DOHH2 (cell line): ENCODE measurements at regions not wholly inside any gene's neighbourhood (a gene's known extent, or its start where the extent isn't known, plus 50 kb on each side); places are given as distances from the start of the nearest gene placed in this dataset.

Experiments
- H3F3A ChIP-seq: fragments of 200-600 bp; sonication (generic), shearing (Covaris generic); 2 replicates; pipeline ENCODE4 v1.6.0; 2016; ENCODE audit warnings: antibody characterized with exemption, mild to moderate bottlenecking; ENCODE audit not compliant: control insufficient read depth, insufficient read depth
- H3K27ac ChIP-seq: fragments of 200-600 bp; sonication (generic); 2 replicates; pipeline ENCODE4 v1.5.1; 2014; ENCODE audit warnings: low read depth, mild to moderate bottlenecking, low read length, moderate library complexity
- H3K27me3 ChIP-seq: fragments of 200-600 bp; sonication (generic); 2 replicates; pipeline ENCODE4 v1.6.1; 2014; ENCODE audit warnings: mild to moderate bottlenecking, low read length, mixed read lengths; ENCODE audit not compliant: control insufficient read depth
- H3K36me3 ChIP-seq: fragments of 200-600 bp; sonication (generic); 2 replicates; pipeline ENCODE4 v1.6.1; 2014; ENCODE audit warnings: mild to moderate bottlenecking, low read length, moderate library complexity, mixed read lengths; ENCODE audit not compliant: control insufficient read depth
- H3K4me1 ChIP-seq: fragments of 200-600 bp; sonication (generic); 2 replicates; pipeline ENCODE4 v1.6.1; 2014; ENCODE audit warnings: mild to moderate bottlenecking, low read length, mixed read lengths; ENCODE audit not compliant: control insufficient read depth
- H3K4me2 ChIP-seq: fragments of 200-600 bp; sonication (generic); 2 replicates; pipeline ENCODE4 v1.6.0; 2014; ENCODE audit warnings: mild to moderate bottlenecking, low read length, moderate library complexity
- H3K4me3 ChIP-seq: fragments of 200-600 bp; sonication (generic); 2 replicates; pipeline ENCODE4 v1.5.1; 2014; ENCODE audit warnings: mild to moderate bottlenecking, low read length, mixed read lengths
- H3K79me2 ChIP-seq: fragments of 200-600 bp; sonication (generic); 2 replicates; pipeline ENCODE4 v1.6.1; 2014; ENCODE audit warnings: mild to moderate bottlenecking, low read length, mixed read lengths; ENCODE audit not compliant: control insufficient read depth
- H3K9me2 ChIP-seq: fragments of 200-600 bp; sonication (generic); replicated peaks from 2 replicates; pipeline ENCODE4 v1.6.1; 2014; ENCODE audit warnings: mild to moderate bottlenecking, low read length, mixed read lengths; ENCODE audit not compliant: control insufficient read depth
- H3K9me3 ChIP-seq: fragments of 200-600 bp; sonication (generic); 2 replicates; pipeline ENCODE4 v1.6.1; 2014; ENCODE audit warnings: antibody characterized with exemption, low read length, mixed read lengths; ENCODE audit not compliant: control insufficient read depth, insufficient read depth
- H4K20me1 ChIP-seq: fragments of 200-600 bp; sonication (generic); 2 replicates; pipeline ENCODE4 v1.6.0; 2014; ENCODE audit warnings: low read depth, mild to moderate bottlenecking, antibody characterized with exemption, low read length, moderate library complexity; ENCODE audit not compliant: control insufficient read depth, insufficient read depth
- CTCF ChIP-seq: fragments of 200-600 bp; sonication (generic); IDR thresholded peaks from one replicate; pipeline ENCODE4 v1.5.1; 2014; ENCODE audit warnings: antibody characterized with exemption, mild to moderate bottlenecking, low read depth, low read length; ENCODE audit not compliant: poor library complexity, severe bottlenecking
- EZH2phosphoT487 ChIP-seq: fragments of 200-600 bp; sonication (generic); IDR thresholded peaks from 2 replicates; pipeline ENCODE4 v1.6.1; 2017; ENCODE audit warnings: borderline replicate concordance, mild to moderate bottlenecking, antibody characterized with exemption, low read length, moderate library complexity, mixed read lengths

GRCh38 chr2:181318504-181319280 lies 138.5 kb upstream of the ITGA4 start:
- Histone ChIP-seq H3K4me2 (no peak overlapping the region), H3K9me3 (no peaks in the 10 kb centered on the region), H3K79me2 (no peaks in the 10 kb centered on the region), H3K36me3 (no peaks in the 10 kb centered on the region), H3K27ac (no peak overlapping the region), H3K9me2 (no peaks in the 10 kb centered on the region), H3F3A (peaks cover 5% of the 10 kb centered on the region; the same call in 1 of the 2 replicates), H3K4me3 (no peak overlapping the region), H4K20me1 (no peaks in the 10 kb centered on the region), H3K27me3 (no peaks in the 10 kb centered on the region), H3K4me1 (peaks cover 20% of the 10 kb centered on the region)
- TF ChIP-seq CTCF, result no peak
- TF ChIP-seq EZH2phosphoT487, result no peak

- H3K4me3 ChIP-seq, result no peak overlapping the region
- H3K27me3 ChIP-seq, result no peaks in the 10 kb centered on the region
- no peak overlapping the region for H3K4me2 ChIP-seq
Observed at GRCh38 chr2:181319286-181319685, 137.9 kb upstream of the ITGA4 start.

GRCh38 chr2:181320638-181321037 lies 136.5 kb upstream of the ITGA4 start:
- Histone ChIP-seq H3K4me1 (peaks cover 11% of the 10 kb centered on the region), H3K4me2 (no peak overlapping the region), H3K36me3 (no peaks in the 10 kb centered on the region), H3K27ac (no peak overlapping the region), H3K27me3 (no peaks in the 10 kb centered on the region), H3K9me2 (no peaks in the 10 kb centered on the region), H3K9me3 (no peaks in the 10 kb centered on the region), H4K20me1 (no peaks in the 10 kb centered on the region), H3K4me3 (no peak overlapping the region), H3F3A (no peaks in the 10 kb centered on the region), H3K79me2 (no peaks in the 10 kb centered on the region)
- no peak for TF ChIP-seq CTCF
- no peak for TF ChIP-seq EZH2phosphoT487

More at GRCh38 chr2:181319286-181319685, 137.9 kb upstream of the ITGA4 start:
- H3K9me2 ChIP-seq, result no peaks in the 10 kb centered on the region
- no peaks in the 10 kb centered on the region for H3F3A ChIP-seq
- H3K79me2 ChIP-seq, result no peaks in the 10 kb centered on the region
- TF ChIP-seq EZH2phosphoT487 (no peak), CTCF (no peak)
- no peaks in the 10 kb centered on the region for H4K20me1 ChIP-seq
- H3K36me3 ChIP-seq, result no peaks in the 10 kb centered on the region
- peaks cover 14% of the 10 kb centered on the region for H3K4me1 ChIP-seq
- H3K9me3 ChIP-seq, result no peaks in the 10 kb centered on the region
- H3K27ac ChIP-seq, result no peak overlapping the region
